H9 (cell line): ENCODE measurements at regions not wholly inside any gene's neighbourhood (a gene's known extent, or its start where the extent isn't known, plus 50 kb on each side); places are given as distances from the start of the nearest gene placed in this dataset.

Source experiments
- DNase-seq: peaks from one replicate; pipeline ENCODE4 v3.0.0-alpha.2; 2017
- H2AFZ ChIP-seq: one replicate; pipeline ENCODE4 v1.6.1; 2013; ENCODE audit warnings: mild to moderate bottlenecking, low read length, control low read depth, moderate library complexity
- H2AK5ac ChIP-seq: 2 replicates; pipeline ENCODE4 v1.6.1; 2013; ENCODE audit warnings: low read length, control low read depth, mixed read lengths; ENCODE audit not compliant: insufficient read length
- H2BK120ac ChIP-seq: one replicate; pipeline ENCODE4 v1.6.1; 2013; ENCODE audit warnings: low read depth, mild to moderate bottlenecking, low read length, control low read depth, inconsistent platforms; ENCODE audit not compliant: poor library complexity, severe bottlenecking
- H2BK12ac ChIP-seq: 2 replicates; pipeline ENCODE4 v1.6.1; 2013; ENCODE audit warnings: low read length, control low read depth, mixed read lengths, low read depth; ENCODE audit not compliant: insufficient read length
- H2BK15ac ChIP-seq: 2 replicates; pipeline ENCODE4 v1.6.1; 2013; ENCODE audit warnings: low read depth, low read length, control low read depth
- H2BK20ac ChIP-seq: one replicate; pipeline ENCODE4 v1.6.1; 2013; ENCODE audit warnings: low read depth, mild to moderate bottlenecking, low read length, control low read depth, inconsistent platforms; ENCODE audit not compliant: poor library complexity, severe bottlenecking
- H2BK5ac ChIP-seq: 2 replicates; pipeline ENCODE4 v1.6.1; 2013; ENCODE audit warnings: low read length, control low read depth, mixed read lengths; ENCODE audit not compliant: insufficient read length
- H3K14ac ChIP-seq: 2 replicates; pipeline ENCODE4 v1.6.1; 2013; ENCODE audit warnings: low read length, control low read depth; ENCODE audit not compliant: insufficient read depth
- H3K18ac ChIP-seq: 2 replicates; pipeline ENCODE4 v1.6.1; 2013; ENCODE audit warnings: low read depth, mild to moderate bottlenecking, mixed read lengths, low read length, control low read depth; ENCODE audit not compliant: insufficient read length
- H3K23ac ChIP-seq: 2 replicates; pipeline ENCODE4 v1.6.1; 2013; ENCODE audit warnings: low read length, control low read depth, mixed read lengths, low read depth; ENCODE audit not compliant: insufficient read length
- H3K23me2 ChIP-seq: 2 replicates; pipeline ENCODE4 v1.6.1; 2013; ENCODE audit warnings: low read depth, mild to moderate bottlenecking, mixed read lengths, low read length, control low read depth; ENCODE audit not compliant: insufficient read length, poor library complexity, severe bottlenecking
- H3K27ac ChIP-seq: 2 replicates; pipeline ENCODE4 v1.5.1; 2013; ENCODE audit warnings: low read length, control low read depth, mixed read lengths, low read depth; ENCODE audit not compliant: insufficient read length
- H3K27me3 ChIP-seq: 2 replicates; pipeline ENCODE4 v1.6.1; 2013; ENCODE audit warnings: low read length, control low read depth, inconsistent platforms; ENCODE audit not compliant: insufficient read depth
- H3K4ac ChIP-seq: 2 replicates; pipeline ENCODE4 v1.6.1; 2013; ENCODE audit warnings: low read depth, mild to moderate bottlenecking, control low read depth, inconsistent platforms, low read length, moderate library complexity
- H3K4me1 ChIP-seq: 2 replicates; pipeline ENCODE4 v1.6.1; 2013; ENCODE audit warnings: low read length, control low read depth, inconsistent platforms; ENCODE audit not compliant: insufficient read depth
- H3K4me2 ChIP-seq: 2 replicates; pipeline ENCODE4 v1.6.1; 2013; ENCODE audit warnings: low read length, control low read depth, mixed read lengths; ENCODE audit not compliant: insufficient read length, insufficient read depth
- H3K56ac ChIP-seq: 2 replicates; pipeline ENCODE4 v1.6.1; 2013; ENCODE audit warnings: low read depth, mild to moderate bottlenecking, mixed read lengths, low read length, control low read depth; ENCODE audit not compliant: insufficient read length
- H3K79me1 ChIP-seq: 2 replicates; pipeline ENCODE4 v1.6.1; 2013; ENCODE audit warnings: low read depth, mild to moderate bottlenecking, moderate library complexity, low read length, control low read depth, inconsistent platforms; ENCODE audit not compliant: insufficient read depth, poor library complexity, severe bottlenecking
- H3K79me2 ChIP-seq: 2 replicates; pipeline ENCODE4 v1.6.1; 2013; ENCODE audit warnings: low read length, control low read depth, inconsistent platforms; ENCODE audit not compliant: insufficient read depth
- H3K9ac ChIP-seq: 2 replicates; pipeline ENCODE4 v1.6.1; 2013; ENCODE audit warnings: low read length, control low read depth, mixed read lengths; ENCODE audit not compliant: insufficient read length; ENCODE audit errors: extremely low read depth
- H3K9me3 ChIP-seq: one replicate; pipeline ENCODE4 v1.6.1; 2013; ENCODE audit warnings: low read depth, low read length, inconsistent platforms; ENCODE audit not compliant: control insufficient read depth
- H3T11ph ChIP-seq: one replicate; pipeline ENCODE4 v1.6.1; 2013; ENCODE audit warnings: mild to moderate bottlenecking, low read length, control low read depth, inconsistent platforms
- H4K20me1 ChIP-seq: one replicate; pipeline ENCODE4 v1.6.1; 2013; ENCODE audit not compliant: control insufficient read depth, insufficient read length, insufficient read depth
- H4K5ac ChIP-seq: 2 replicates; pipeline ENCODE4 v1.6.1; 2013; ENCODE audit warnings: low read depth, mild to moderate bottlenecking, mixed read lengths, low read length, control low read depth; ENCODE audit not compliant: insufficient read length
- H4K8ac ChIP-seq: replicated peaks from 2 replicates; pipeline ENCODE4 v1.6.1; 2013; ENCODE audit warnings: low read length, control low read depth, mixed read lengths, low read depth; ENCODE audit not compliant: insufficient read length
- H4K91ac ChIP-seq: 2 replicates; pipeline ENCODE4 v1.6.1; 2013; ENCODE audit warnings: low read depth, mild to moderate bottlenecking, moderate library complexity, mixed read lengths, low read length, control low read depth; ENCODE audit not compliant: insufficient read length
- H3K27ac Mint-ChIP-seq, 3 experiments: 2 replicates in 2 of 3; 3 replicates in 1 of 3; pipeline ENCODE4 v1.8.0; 2020 to 2021; ENCODE audit warnings: mixed read lengths in 3 of 3, mild to moderate bottlenecking in 1 of 3, moderate library complexity in 1 of 3
- H3K27me3 Mint-ChIP-seq: 2 replicates; pipeline ENCODE4 v1.8.0; 2021; ENCODE audit warnings: low read depth, mild to moderate bottlenecking, moderate library complexity, mixed read lengths
- H3K36me3 Mint-ChIP-seq, 3 experiments: 2 replicates in 2 of 3; 3 replicates in 1 of 3; pipeline ENCODE4 v1.8.0; 2020 to 2021; ENCODE audit warnings: low read depth in 3 of 3, mixed read lengths in 3 of 3; ENCODE audit not compliant: insufficient read depth in 1 of 3
- H3K4me1 Mint-ChIP-seq, 2 experiments: 2 replicates each; pipeline ENCODE4 v1.8.0; 2020; ENCODE audit warnings: mixed read lengths in 2 of 2
- H3K4me3 Mint-ChIP-seq, 2 experiments: 2 replicates in 1 of 2; 3 replicates in 1 of 2; pipeline ENCODE4 v1.8.0; 2020 to 2021; ENCODE audit warnings: mild to moderate bottlenecking in 2 of 2, mixed read lengths in 2 of 2, moderate library complexity in 1 of 2
- H3K9me3 Mint-ChIP-seq, 2 experiments: 2 replicates in 1 of 2; 3 replicates in 1 of 2; pipeline ENCODE4 v1.8.0; 2020; ENCODE audit warnings: mild to moderate bottlenecking in 2 of 2, mixed read lengths in 2 of 2, moderate library complexity in 1 of 2
- WGBS: extraction: QIAGEN DNeasy Blood & Tissue Kit; methylation state at CpG from one replicate; pipeline ENCODE4 v1.1.7; 2013; ENCODE audit warnings: missing lambda C conversion rate, low lambda C conversion rate, mixed read lengths; ENCODE audit not compliant: insufficient read length; ENCODE audit errors: extremely low coverage; 5-methylcytosine and 5-hydroxymethylcytosine counted together
- TF ChIP-seq, protein P1 (sequence below): fragments of 200-600 bp; sonication (generic); conservative IDR thresholded peaks from 3 replicates; pipeline ENCODE4 v1.8.0; 2021; ENCODE audit warnings: antibody characterized with exemption, mild to moderate bottlenecking

- Histone ChIP-seq H3K56ac (no peak overlapping the region), H2BK15ac (no peak overlapping the region), H3K79me2 (no peaks in the 10 kb centered on the region), H4K5ac (no peak overlapping the region), H2AFZ (no peak overlapping the region), H2AK5ac (no peak overlapping the region), H3K9ac (no peak overlapping the region), H3K27me3 (no peaks in the 10 kb centered on the region), H4K91ac (no peak overlapping the region), H2BK120ac (no peak overlapping the region), H3K18ac (no peak overlapping the region), H3K9me3 (no peaks in the 10 kb centered on the region), H2BK5ac (no peak overlapping the region), H2BK20ac (no peak overlapping the region), H3K14ac (no peak overlapping the region), H3K4ac (no peak overlapping the region), H3K23ac (no peak overlapping the region), H2BK12ac (no peak overlapping the region), H3T11ph (no peak overlapping the region), H3K4me2 (no peak overlapping the region), H4K20me1 (no peaks in the 10 kb centered on the region), H3K23me2 (no peaks in the 10 kb centered on the region), H3K4me1 (no peaks in the 10 kb centered on the region), H4K8ac (no peak overlapping the region), H3K79me1 (no peaks in the 10 kb centered on the region), H3K27ac (no peak overlapping the region)
- Mint-ChIP-seq H3K4me3 (no peak overlapping the region), H3K27me3 (no peaks in the 10 kb centered on the region), H3K9me3 (no peaks in the 10 kb centered on the region; a peak in 1 of 5 replicates), H3K27ac (no peak overlapping the region), H3K36me3 (peaks cover 0 to 4% (median 3%) of the 10 kb centered on the region in 3 experiments; a peak in 1 of 7 replicates), H3K4me1 (peaks cover 0 to under 1% of the 10 kb centered on the region in 2 experiments; a peak in 1 of 4 replicates)
- no peak for DNase-seq
- WGBS, result no CpG with 5 or more reads among the region's 3 CpGs
- TF ChIP-seq, protein P1, sequence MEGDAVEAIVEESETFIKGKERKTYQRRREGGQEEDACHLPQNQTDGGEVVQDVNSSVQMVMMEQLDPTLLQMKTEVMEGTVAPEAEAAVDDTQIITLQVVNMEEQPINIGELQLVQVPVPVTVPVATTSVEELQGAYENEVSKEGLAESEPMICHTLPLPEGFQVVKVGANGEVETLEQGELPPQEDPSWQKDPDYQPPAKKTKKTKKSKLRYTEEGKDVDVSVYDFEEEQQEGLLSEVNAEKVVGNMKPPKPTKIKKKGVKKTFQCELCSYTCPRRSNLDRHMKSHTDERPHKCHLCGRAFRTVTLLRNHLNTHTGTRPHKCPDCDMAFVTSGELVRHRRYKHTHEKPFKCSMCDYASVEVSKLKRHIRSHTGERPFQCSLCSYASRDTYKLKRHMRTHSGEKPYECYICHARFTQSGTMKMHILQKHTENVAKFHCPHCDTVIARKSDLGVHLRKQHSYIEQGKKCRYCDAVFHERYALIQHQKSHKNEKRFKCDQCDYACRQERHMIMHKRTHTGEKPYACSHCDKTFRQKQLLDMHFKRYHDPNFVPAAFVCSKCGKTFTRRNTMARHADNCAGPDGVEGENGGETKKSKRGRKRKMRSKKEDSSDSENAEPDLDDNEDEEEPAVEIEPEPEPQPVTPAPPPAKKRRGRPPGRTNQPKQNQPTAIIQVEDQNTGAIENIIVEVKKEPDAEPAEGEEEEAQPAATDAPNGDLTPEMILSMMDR, result no peak
Measured at GRCh38 chr2:122358729-122359128, 603.3 kb downstream of the TSN start.
